Kidney (tissue), 13 donors: ENCODE measurements at regions not wholly inside any gene's neighbourhood (a gene's known extent, or its start where the extent isn't known, plus 50 kb on each side); places are given as distances from the start of the nearest gene placed in this dataset.
"Not testable (repeated sequence)": the region's sequence is repeated elsewhere in the genome, so short reads cannot be mapped to it uniquely, and the experiment has no call there.

Experiments
- DNase-seq, 5 donors: peaks; one replicate each; pipeline ENCODE4 v3.0.0-alpha.2; 2013 to 2020
- FAIRE-seq: peaks from 2 replicates; lab custom pipeline; 2012; peaks lifted over from hg19 to GRCh38; lab: Jason Lieb, UNC
- H3K27ac ChIP-seq, 2 donors: one replicate each; pipeline ENCODE4 v1.7.0; 2013; ENCODE audit warnings: low read depth in 2 of 2, low read length in 2 of 2, inconsistent platforms in 1 of 2
- H3K27me3 ChIP-seq: one replicate; pipeline ENCODE4 v1.7.1; 2013; ENCODE audit warnings: low read length, inconsistent platforms; ENCODE audit not compliant: control insufficient read depth, insufficient read depth
- H3K36me3 ChIP-seq, 3 donors: one replicate each; pipeline versions ENCODE4 v1.7.0 to v1.7.1; 2013; ENCODE audit warnings: low read length in 3 of 3, control low read depth in 1 of 3, inconsistent platforms in 1 of 3; ENCODE audit not compliant: insufficient read depth in 3 of 3, control insufficient read depth in 2 of 3
- H3K4me1 ChIP-seq, 3 donors: one replicate each; pipeline versions ENCODE4 v1.7.0 to v1.7.1; 2013; ENCODE audit warnings: low read length in 3 of 3, inconsistent platforms in 1 of 3, low read depth in 1 of 3; ENCODE audit not compliant: control insufficient read depth in 2 of 3, insufficient read depth in 2 of 3
- H3K4me3 ChIP-seq, 3 donors: one replicate each; pipeline versions ENCODE4 v1.7.0 to v1.8.1; 2013; ENCODE audit warnings: low read length in 3 of 3, control low read depth in 1 of 3, inconsistent platforms in 1 of 3
- H3K9ac ChIP-seq, 3 donors: one replicate each; pipeline versions ENCODE4 v1.7.0 to v1.7.1; 2013; ENCODE audit warnings: low read length in 3 of 3, control low read depth in 1 of 3, inconsistent platforms in 1 of 3
- H3K9me3 ChIP-seq, 3 donors: one replicate each; pipeline versions ENCODE4 v1.7.0 to v1.7.1; 2013; ENCODE audit warnings: low read length in 3 of 3, control low read depth in 1 of 3, inconsistent platforms in 1 of 3; ENCODE audit not compliant: control insufficient read depth in 2 of 3, insufficient read depth in 1 of 3
- CTCF ChIP-seq: IDR thresholded peaks from 3 replicates; pipeline ENCODE4 v1.5.1; 2012; ENCODE audit warnings: mild to moderate bottlenecking, moderate library complexity, borderline replicate concordance; ENCODE audit not compliant: insufficient read depth; ENCODE audit errors: extremely low read depth
- intact Hi-C: fragments of 100-400 bp; cut with DNase I; formaldehyde crosslinking; loops from one replicate; pipeline ENCODE4 v1.11.1; 2022
- donor health status: control.
- donor health status: control.
- donor health status: control.
- donor health status: control.
- donor health status: control.
- donor health status: DM: yes; HTN: yes; CAD: no.
- donor health status: Normal renal cell carcinoma (clear cell type).

- DNase-seq, result no peak
- no peak for FAIRE-seq
Observed at GRCh38 chr10:81728692-81729091, 146.3 kb upstream of the NRG3 start.

GRCh38 chr10:81730891-81731290 lies 144.1 kb upstream of the NRG3 start:
- Histone ChIP-seq H3K27ac (no peak overlapping the region), H3K9me3 (no peaks in the 10 kb centered on the region), H3K4me3 (no peak overlapping the region), H3K4me1 (peaks cover 3 to 15% (median 8%) of the 10 kb centered on the region in 3 donors), H3K9ac (no peak overlapping the region), H3K36me3 (no peaks in the 10 kb centered on the region), H3K27me3 (no peaks in the 10 kb centered on the region)
- TF ChIP-seq CTCF, result no peak
- FAIRE-seq (no peak), DNase-seq (peak in 3 of 5 donors; percentile 53 to 77 (median 71))
- intact Hi-C loops, result no loop called here

More at GRCh38 chr10:81728692-81729091, 146.3 kb upstream of the NRG3 start:
- H3K9ac ChIP-seq, result no peak overlapping the region
- H3K27ac ChIP-seq, result no peak overlapping the region
- TF ChIP-seq CTCF, result no peak
- peaks cover 3 to 10% (median 8%) of the 10 kb centered on the region in 3 donors for H3K4me1 ChIP-seq
- intact Hi-C loops, result no loop called here
- H3K27me3 ChIP-seq, result no peaks in the 10 kb centered on the region
- no peak overlapping the region for H3K4me3 ChIP-seq
- no peaks in the 10 kb centered on the region for H3K36me3 ChIP-seq
- H3K9me3 ChIP-seq, result no peaks in the 10 kb centered on the region

- intact Hi-C loops, result no loop called here
- H3K27me3 ChIP-seq, result no peaks in the 10 kb centered on the region
- DNase-seq, result peak in 2 of 5 donors; percentile 31 to 48
- no peak overlapping the region for H3K27ac ChIP-seq
- H3K36me3 ChIP-seq, result no peaks in the 10 kb centered on the region
- peak; percentile 65 for FAIRE-seq
- peaks cover 3 to 15% (median 8%) of the 10 kb centered on the region in 3 donors for H3K4me1 ChIP-seq
- no peak overlapping the region for H3K9ac ChIP-seq
- TF ChIP-seq CTCF, result no peak
- peaks cover 0 to 2% (median 0%) of the 10 kb centered on the region in 3 donors for H3K9me3 ChIP-seq
- peak overlapping the region in 1 of 3 donors; percentile 30 for H3K4me3 ChIP-seq
Observed at GRCh38 chr10:81733542-81733941, 141.5 kb upstream of the NRG3 start.

GRCh38 chr10:81735167-81735566 lies 139.8 kb upstream of the NRG3 start:
- H3K27me3 ChIP-seq, H3K9ac ChIP-seq, H3K9me3 ChIP-seq, H3K36me3 ChIP-seq, H3K4me3 ChIP-seq, H3K27ac ChIP-seq, intact Hi-C loops, FAIRE-seq: not testable (repeated sequence)
- peak in 1 of 5 donors; percentile 51 for DNase-seq
- peaks cover 3 to 15% (median 8%) of the 10 kb centered on the region in 3 donors for H3K4me1 ChIP-seq
